GM20000 (cell line): ENCODE measurements at regions not wholly inside any gene's neighbourhood (a gene's known extent, or its start where the extent isn't known, plus 50 kb on each side); places are given as distances from the start of the nearest gene placed in this dataset.

ENCODE experiments used
- DNase-seq: peaks from one replicate; pipeline ENCODE4 v3.0.0; 2012; ENCODE audit warnings: low spot score
- TF ChIP-seq, protein P1 (sequence below): IDR thresholded peaks from 2 replicates; pipeline ENCODE4 v1.5.1; 2012; ENCODE audit warnings: mild to moderate bottlenecking, control low read depth; ENCODE audit errors: extremely low read depth, missing control alignments

DNA sequence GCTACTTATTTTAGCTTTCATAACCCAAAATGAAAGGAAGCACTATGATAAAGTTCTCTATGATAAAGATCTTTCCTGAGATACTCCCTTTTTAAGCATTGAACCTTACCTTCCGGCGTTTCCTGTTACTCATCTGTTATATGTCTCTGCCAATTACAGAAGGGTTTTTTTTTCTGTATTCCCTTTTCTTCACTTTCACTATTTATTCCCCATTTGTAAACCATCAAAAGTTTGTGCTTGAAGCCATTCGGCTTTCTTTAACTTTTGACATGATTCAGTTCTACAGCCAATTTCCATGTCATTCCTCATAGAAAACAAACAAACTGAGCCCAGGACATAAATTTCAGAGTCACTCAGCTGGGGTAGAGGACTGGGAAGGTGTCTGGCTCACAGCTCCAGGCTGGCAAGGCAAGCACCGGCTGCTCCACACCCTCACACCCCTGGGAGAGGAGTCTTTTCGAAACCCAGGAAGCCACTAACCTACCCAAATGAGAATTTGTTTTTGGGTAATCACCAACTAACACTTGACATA is 429.4 kb upstream of the TRIB2 start:
- TF ChIP-seq, protein P1, sequence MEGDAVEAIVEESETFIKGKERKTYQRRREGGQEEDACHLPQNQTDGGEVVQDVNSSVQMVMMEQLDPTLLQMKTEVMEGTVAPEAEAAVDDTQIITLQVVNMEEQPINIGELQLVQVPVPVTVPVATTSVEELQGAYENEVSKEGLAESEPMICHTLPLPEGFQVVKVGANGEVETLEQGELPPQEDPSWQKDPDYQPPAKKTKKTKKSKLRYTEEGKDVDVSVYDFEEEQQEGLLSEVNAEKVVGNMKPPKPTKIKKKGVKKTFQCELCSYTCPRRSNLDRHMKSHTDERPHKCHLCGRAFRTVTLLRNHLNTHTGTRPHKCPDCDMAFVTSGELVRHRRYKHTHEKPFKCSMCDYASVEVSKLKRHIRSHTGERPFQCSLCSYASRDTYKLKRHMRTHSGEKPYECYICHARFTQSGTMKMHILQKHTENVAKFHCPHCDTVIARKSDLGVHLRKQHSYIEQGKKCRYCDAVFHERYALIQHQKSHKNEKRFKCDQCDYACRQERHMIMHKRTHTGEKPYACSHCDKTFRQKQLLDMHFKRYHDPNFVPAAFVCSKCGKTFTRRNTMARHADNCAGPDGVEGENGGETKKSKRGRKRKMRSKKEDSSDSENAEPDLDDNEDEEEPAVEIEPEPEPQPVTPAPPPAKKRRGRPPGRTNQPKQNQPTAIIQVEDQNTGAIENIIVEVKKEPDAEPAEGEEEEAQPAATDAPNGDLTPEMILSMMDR: no peak
- no peak for DNase-seq

DNA sequence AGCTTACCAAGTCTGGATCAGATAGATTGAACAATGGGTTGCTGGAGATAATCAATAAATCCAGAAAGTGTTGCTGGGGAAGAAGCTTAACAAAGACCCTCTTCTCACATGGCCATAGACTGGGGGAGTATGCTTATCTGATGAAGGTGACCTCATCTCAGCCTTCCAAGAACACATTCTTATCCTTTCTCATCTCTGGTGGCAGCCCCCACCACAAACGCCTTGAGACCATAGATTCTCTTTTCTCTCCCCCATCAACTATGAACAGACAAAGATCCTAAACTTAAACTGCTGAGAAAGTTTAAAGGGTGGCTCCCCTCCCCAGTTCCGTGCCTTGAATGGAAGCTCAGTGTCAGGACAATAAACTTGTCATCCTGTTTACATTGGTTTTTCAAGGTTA is 428.7 kb upstream of the TRIB2 start:
- no peak for DNase-seq

DNA sequence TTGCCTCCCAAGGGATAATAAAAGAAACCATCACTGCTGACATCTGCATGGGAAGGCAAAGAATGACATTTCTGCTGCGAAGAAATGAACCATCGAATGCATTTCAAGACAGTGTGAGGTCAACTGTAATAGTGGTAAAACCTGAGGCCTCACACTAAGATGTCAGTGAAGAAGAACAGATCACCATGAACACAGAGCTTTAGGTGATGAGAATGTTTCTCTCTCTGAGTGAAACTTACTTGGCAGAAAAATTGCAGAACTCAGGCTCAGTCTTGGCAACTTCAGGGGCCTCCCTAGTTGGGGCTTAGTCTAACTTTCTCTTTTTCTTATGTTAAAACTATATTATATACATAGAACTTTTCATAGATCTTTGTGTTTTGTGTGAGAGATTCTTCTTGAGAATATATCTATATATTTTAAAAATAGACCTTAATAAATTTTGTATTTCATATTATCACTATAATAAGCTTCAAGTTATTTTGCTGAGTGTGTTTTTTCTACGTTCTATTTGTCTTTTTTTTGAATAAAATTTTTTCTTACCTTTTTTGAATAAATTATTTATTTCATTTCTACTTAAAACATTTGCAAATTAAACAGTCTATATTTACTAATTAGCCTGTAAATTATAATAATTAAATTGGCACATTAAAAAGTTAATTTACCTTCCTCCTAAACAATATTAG is 427.5 kb upstream of the TRIB2 start:
- DNase-seq: no peak
- TF ChIP-seq, protein P1: no peak

More for the DNA sequence above, 428.7 kb upstream of the TRIB2 start:
- TF ChIP-seq, protein P1: no peak

DNA sequence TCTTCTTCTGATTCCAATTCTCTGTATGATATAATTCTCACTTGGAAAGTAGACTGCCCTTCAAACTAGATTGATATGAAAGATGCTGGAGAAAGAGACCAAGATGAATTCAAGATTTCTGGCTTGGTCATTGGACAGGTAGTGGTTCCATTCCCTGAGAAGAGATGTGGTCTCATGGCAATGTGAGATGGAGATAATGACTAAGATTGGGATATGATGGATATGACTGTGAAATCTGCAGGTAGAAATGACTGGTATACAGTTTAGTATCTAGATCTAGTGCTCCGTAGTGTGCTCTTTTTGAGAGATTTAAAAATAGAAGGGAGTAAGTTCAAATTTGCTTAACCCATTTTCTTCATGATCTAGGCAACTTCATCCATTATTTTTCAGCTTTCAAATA is 425.4 kb upstream of the TRIB2 start:
- TF ChIP-seq, protein P1: no peak
- no peak for DNase-seq

DNA sequence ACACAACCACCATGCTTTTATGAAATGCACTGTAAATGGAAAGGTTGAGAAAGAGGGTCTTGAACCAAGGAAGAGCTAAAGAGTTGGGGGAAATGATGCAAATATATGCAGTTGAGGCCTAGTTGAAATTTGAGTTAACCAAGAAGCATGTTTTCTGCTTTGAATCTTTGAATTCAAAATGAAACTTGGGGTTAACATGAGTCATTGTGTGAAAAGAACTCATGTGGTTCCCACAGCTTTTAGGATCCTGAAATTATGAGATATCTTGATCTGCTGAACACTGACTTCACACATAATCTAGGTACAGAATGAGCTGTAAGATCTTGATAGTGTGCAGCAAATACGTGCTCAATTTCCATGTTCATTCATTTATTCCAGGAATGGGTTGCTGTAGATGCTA is 422.9 kb upstream of the TRIB2 start:
- DNase-seq: peak; percentile 64
- TF ChIP-seq, protein P1: no peak

DNA sequence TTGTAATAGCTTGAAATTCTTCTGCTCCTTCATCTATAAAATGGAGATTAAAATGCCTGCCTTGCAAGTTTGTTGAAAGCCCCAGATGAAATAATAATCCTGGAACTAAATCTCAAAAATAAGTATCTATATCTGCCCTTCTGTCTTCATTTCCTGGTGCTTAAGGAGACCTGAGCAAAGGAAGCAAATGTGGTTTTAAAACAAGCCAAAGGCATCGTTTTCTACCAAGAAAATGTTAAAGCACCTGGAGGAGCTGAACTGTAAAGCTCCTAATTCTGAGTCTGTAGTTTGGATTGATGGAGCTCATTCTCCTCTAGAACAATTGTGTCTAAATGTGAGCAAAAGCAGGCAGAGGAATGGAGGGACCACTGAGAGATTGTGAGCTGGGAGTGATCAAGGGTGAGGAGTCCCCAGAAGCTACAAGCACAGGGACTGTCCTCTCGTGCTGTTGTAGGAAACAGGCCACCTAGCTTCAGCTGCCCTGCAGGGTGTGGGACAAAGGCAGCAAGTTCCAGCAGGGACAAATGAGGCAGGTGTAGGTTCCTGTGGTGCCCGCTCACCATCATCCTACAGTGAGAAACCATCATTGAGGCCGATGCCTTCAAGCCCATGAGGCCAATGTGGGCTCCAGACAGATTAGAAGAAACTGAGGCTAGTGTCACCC is 420.7 kb upstream of the TRIB2 start:
- TF ChIP-seq, protein P1: no peak
- DNase-seq: no peak

DNA sequence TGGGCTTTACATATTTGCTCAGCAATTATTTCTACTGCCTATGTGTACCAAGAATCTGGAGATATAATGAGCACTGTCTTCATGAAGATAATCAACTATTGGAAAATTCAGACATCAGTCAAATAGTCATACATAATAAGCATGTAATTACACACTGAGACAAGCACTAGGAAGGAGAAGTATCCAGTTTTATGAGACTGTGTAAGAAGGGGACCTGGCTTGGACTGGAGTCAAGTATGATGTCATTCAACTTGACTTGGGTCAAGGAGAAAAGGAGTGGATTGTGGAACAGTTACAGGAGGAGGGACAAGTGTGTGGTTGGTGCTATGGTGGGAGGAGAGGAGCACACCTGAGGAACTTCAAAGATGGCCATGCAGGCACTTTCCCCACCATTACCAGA is 419.8 kb upstream of the TRIB2 start:
- TF ChIP-seq, protein P1: no peak
- DNase-seq: no peak
